Activated T-helper 1 cell treated with anti-CD3 and anti-CD28 coated beads, Interleukin-12 subunit alpha, Interleukin-12 subunit beta, Interleukin-2, Interleukin-4 antibody, amounts not matched to agents 30 ng/mL and 10 ng/mL and 1 ng/mL, durations not matched to agents 14 hours and 24 hours and 36 hours (primary cell): ENCODE measurements at regions not wholly inside any gene's neighbourhood (a gene's known extent, or its start where the extent isn't known, plus 50 kb on each side); places are given as distances from the start of the nearest gene placed in this dataset.
"Not testable (repeated sequence)": the region's sequence is repeated elsewhere in the genome, so short reads cannot be mapped to it uniquely, and the experiment has no call there.

Experiments used
- DNase-seq: peaks from one replicate; pipeline ENCODE4 v3.0.0; 2021; ENCODE audit warnings: low spot score
- H3K27ac Mint-ChIP-seq: one replicate; pipeline ENCODE4 v1.8.0; 2021; ENCODE audit warnings: mild to moderate bottlenecking, mixed read lengths
- H3K27me3 Mint-ChIP-seq: one replicate; pipeline ENCODE4 v1.8.0; 2022; ENCODE audit warnings: mild to moderate bottlenecking, moderate library complexity, mixed read lengths; ENCODE audit not compliant: insufficient read depth
- H3K36me3 Mint-ChIP-seq: one replicate; pipeline ENCODE4 v1.8.0; 2021; ENCODE audit warnings: low read depth, mixed read lengths
- H3K4me1 Mint-ChIP-seq: one replicate; pipeline ENCODE4 v1.8.0; 2021; ENCODE audit warnings: low read depth, mixed read lengths
- H3K4me3 Mint-ChIP-seq: one replicate; pipeline ENCODE4 v1.8.0; 2021; ENCODE audit warnings: mild to moderate bottlenecking, moderate library complexity, mixed read lengths
- H3K9me3 Mint-ChIP-seq: one replicate; pipeline ENCODE4 v1.8.0; 2021; ENCODE audit warnings: mixed read lengths
- intact Hi-C: fragments of 100-400 bp; cut with micrococcal nuclease; formaldehyde crosslinking; loops from one replicate; pipeline ENCODE4 v1.15.1; 2024

DNA sequence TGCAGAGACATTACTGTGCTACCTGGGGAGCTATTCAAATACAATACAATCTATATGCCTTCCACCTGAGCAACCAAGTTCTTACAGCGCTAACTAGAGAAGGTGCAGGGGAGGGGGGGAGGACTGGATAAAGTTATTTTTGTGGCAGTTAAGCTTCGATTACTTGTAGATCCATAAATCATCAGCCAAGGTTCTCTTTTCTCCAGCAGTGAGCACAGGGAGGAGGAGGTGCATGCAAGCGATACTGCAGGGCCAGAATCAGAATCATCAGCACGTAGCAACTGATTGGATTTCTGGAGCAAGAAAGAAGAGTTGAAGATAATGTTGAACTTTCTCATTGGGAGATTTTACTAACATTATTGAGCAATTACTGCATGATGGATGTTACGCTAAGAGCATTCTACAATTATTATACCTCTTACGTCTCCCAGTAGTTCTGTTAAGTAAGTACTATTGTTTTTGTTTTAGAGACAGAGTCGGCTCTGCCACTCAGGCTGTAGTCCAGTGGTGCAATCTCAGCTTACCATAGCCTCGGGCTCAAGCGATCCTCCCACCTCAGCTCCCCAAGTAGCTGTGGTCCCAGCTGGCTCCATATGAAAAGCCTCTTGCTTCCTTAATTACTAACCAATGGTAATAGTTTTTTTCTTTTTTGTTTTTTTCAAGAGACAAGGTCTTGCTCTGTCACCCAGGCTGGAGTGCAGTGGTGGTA is 74.6 kb upstream of the EEA1 start:
- no peak for DNase-seq
- peaks cover 7% of the 10 kb centered on the region for H3K4me1 Mint-ChIP-seq
- H3K27ac Mint-ChIP-seq = no peak overlapping the region
- H3K36me3 Mint-ChIP-seq = no peaks in the 10 kb centered on the region
- H3K4me3 Mint-ChIP-seq = no peak overlapping the region
- no peaks in the 10 kb centered on the region for H3K27me3 Mint-ChIP-seq
- no peaks in the 10 kb centered on the region for H3K9me3 Mint-ChIP-seq
- intact Hi-C loops = no loop called here

DNA sequence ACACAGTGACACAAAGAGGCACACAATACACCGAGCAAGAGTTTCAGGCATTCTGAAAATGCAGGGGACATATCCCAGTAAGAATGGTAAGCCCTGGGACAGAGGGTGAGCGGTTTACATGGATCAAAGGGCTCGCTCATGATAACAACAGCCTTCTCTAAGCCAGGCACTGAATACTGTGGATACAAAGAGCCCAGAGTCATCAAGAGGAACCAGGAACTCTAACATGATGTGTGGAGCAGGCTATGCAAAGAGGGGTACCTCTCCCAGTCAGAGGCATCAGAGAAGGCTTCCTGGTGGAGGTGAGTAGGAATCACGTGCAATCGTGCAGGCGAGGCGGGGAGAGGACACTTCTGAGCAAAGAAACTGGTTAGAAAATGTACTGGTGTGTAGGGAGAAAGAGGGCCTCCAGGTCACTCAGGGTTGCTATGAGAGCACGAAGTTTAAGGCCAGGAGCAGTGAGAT is 76.9 kb upstream of the EEA1 start:
- H3K4me1 Mint-ChIP-seq = peaks cover 7% of the 10 kb centered on the region
- DNase-seq = no peak

DNA sequence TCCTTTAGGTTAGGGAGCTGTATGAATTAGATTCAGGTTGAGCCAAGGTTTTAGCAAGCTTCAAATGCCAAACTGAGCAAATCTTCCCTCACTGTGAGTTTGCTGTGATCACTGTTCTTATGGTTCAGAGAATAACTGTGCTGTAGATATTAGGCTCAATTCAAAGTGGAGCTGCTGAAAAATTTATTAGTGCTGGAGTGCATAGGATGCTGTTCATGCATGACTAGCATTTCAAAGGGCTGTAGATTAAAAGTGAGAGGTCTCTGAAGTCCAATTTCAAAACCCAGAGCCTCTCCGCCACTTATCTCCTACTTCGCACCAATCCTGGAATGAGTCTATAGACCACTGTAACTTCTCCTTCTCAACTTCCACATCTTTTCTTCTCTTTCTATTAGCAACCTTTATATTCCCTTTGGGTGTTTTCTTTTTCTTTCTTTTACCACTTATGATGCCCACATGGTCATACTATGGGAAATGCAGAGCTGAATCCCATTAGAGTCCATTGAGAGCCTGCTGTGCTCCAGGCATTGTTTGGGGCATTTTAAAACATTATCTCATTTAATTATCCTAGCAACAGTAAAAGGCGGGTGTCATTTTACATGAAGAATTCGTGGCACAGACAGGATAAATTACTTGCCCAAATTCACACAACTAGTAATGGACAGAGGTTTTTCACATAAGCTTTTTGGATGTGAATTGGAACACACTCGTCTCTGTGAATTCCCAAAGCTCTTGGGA is 77.5 kb upstream of the EEA1 start:
- H3K27ac Mint-ChIP-seq = no peak overlapping the region
- no peaks in the 10 kb centered on the region for H3K36me3 Mint-ChIP-seq
- DNase-seq = no peak
- H3K27me3 Mint-ChIP-seq = no peaks in the 10 kb centered on the region
- H3K4me3 Mint-ChIP-seq = no peak overlapping the region
- intact Hi-C loops = no loop called here
- peaks cover 7% of the 10 kb centered on the region for H3K4me1 Mint-ChIP-seq
- H3K9me3 Mint-ChIP-seq = no peaks in the 10 kb centered on the region

More for the DNA sequence above, 76.9 kb upstream of the EEA1 start:
- Mint-ChIP-seq H3K4me3 (no peak overlapping the region), H3K36me3 (no peaks in the 10 kb centered on the region), H3K27ac (no peak overlapping the region), H3K27me3 (no peaks in the 10 kb centered on the region), H3K9me3 (no peaks in the 10 kb centered on the region)
- intact Hi-C loops = no loop called here

DNA sequence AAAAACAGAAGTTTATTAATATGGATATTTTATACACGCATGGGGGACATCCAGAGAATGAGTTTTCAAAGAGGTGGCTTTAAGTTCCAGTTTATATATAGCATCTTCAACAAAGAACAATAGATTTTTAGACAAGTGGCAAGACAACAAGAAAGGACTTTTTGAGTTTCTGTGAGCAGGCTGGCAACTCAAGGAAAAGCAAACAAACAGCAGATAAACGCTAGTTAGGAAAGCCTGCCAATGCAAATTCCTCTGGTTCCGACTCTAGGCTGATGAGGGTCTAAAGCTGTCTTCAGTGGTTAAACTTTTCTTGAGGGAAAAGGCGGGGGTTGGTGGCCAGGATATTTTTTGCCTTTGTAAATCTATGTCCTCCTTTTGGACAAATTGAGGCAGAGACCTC is 78.4 kb upstream of the EEA1 start:
- Mint-ChIP-seq H3K27me3 (no peaks in the 10 kb centered on the region), H3K4me3 (no peak overlapping the region), H3K36me3 (no peaks in the 10 kb centered on the region), H3K4me1 (peaks cover 7% of the 10 kb centered on the region), H3K27ac (no peak overlapping the region), H3K9me3 (no peaks in the 10 kb centered on the region)
- DNase-seq = no peak
- intact Hi-C loops = no loop called here

DNA sequence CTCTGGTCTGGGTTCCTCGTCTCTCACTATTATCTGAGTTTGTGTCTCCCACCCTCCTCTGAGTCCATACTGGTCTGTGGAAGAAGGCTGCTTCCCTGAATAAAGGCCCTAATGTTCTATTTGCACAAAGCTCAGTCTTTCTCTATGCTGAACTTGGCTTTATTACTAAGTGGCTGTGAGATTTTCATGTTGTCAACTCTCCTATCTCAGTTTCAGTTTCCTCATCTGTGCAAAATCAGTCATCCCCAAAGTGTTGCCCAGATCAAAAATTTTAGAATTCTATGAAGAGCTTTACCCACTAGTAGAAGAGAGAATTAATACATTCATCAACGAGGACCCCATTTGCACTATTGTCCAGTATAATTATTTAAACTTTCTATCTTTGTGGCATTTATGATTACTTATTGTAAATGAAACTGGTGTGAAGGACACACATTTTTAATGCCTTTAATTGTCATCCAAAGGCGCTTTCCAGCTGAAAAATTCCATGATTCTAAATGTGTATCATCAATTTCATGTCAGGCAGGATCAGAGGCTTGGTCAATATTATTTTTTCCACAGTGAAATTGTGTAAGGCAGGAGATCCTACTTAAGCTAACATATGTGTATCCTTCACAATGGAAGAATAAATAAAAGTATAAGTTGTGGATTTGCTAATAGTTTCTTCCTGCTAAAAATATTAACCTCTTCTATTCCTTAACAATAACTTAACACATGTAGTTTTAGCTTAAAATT is 79.1 kb upstream of the EEA1 start:
- intact Hi-C loops = no loop called here
- H3K36me3 Mint-ChIP-seq = no peaks in the 10 kb centered on the region
- H3K27me3 Mint-ChIP-seq = no peaks in the 10 kb centered on the region
- no peak overlapping the region for H3K27ac Mint-ChIP-seq
- no peak for DNase-seq
- H3K4me3 Mint-ChIP-seq = no peak overlapping the region
- no peaks in the 10 kb centered on the region for H3K9me3 Mint-ChIP-seq
- peaks cover 7% of the 10 kb centered on the region for H3K4me1 Mint-ChIP-seq

DNA sequence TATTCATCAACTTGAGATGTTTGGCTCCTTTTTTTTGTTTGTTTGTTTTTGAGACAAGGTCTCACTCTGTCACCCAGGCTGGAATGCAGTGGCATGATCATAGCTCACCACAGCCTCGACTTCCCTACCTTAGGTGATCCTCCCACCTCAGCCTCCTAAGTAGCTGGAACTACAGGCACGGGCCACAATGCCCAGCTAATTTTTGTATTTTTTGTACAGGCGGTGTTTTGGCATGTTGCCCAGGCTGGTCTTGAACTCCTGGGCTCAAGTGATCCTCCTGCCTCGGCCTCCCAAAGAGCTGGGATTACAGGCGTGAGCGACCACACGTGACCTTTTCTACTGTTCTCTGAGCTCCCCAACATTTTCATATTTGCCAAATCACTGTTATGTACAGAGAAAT is 79.8 kb upstream of the EEA1 start:
- not testable (repeated sequence) for H3K36me3 Mint-ChIP-seq, H3K4me3 Mint-ChIP-seq

DNA sequence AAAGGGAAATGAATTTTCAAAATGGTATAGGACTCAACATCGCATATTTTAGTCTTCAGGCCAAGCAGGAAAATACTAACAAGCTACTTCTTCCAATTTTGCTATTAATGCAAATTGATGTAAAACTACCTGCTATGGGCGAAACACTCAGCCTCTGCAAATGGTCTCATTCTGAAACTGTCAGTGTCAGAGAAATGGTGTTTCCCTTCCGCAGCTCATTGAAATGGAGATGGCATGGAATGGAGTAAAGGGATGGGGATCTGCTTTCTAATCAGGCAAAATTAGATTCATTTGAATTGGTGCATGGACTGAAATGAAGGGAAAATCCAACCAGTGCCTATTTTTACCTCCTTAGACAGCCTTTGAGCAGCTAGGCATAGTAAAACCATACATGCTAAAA is 80.4 kb upstream of the EEA1 start:
- no peak overlapping the region for H3K27ac Mint-ChIP-seq
- intact Hi-C loops = no loop called here
- H3K9me3 Mint-ChIP-seq = no peaks in the 10 kb centered on the region
- H3K27me3 Mint-ChIP-seq = no peaks in the 10 kb centered on the region
- H3K4me1 Mint-ChIP-seq = peaks cover 7% of the 10 kb centered on the region
- H3K4me3 Mint-ChIP-seq = no peak overlapping the region
- no peak for DNase-seq
- H3K36me3 Mint-ChIP-seq = no peaks in the 10 kb centered on the region

More for the DNA sequence above, 79.8 kb upstream of the EEA1 start:
- intact Hi-C loops, H3K4me1 Mint-ChIP-seq, DNase-seq, H3K9me3 Mint-ChIP-seq, H3K27me3 Mint-ChIP-seq, H3K27ac Mint-ChIP-seq: not testable (repeated sequence)

DNA sequence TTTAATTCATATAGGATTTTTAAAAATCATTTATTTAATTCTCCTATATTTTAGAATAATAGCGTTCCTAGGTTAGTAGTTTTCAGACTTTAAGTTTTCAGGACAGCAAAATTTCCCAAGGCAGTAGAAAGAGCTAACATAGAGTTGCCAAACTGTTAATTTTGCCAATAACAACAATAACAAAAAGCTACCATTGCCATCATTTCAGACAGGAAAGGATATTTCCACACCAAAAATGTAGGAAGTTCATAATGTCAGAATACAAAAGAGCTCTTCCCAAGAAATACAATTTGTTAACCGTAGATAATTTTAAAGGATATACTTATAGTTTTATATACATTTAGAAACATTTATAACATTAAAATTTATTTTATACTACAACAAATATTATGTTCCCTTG is 81.4 kb upstream of the EEA1 start:
- no peak overlapping the region for H3K27ac Mint-ChIP-seq
- no peaks in the 10 kb centered on the region for H3K36me3 Mint-ChIP-seq
- no peak for DNase-seq
- H3K9me3 Mint-ChIP-seq = no peaks in the 10 kb centered on the region
- intact Hi-C loops = no loop called here
- H3K27me3 Mint-ChIP-seq = no peaks in the 10 kb centered on the region
- no peak overlapping the region for H3K4me3 Mint-ChIP-seq
- H3K4me1 Mint-ChIP-seq = peaks cover 7% of the 10 kb centered on the region

DNA sequence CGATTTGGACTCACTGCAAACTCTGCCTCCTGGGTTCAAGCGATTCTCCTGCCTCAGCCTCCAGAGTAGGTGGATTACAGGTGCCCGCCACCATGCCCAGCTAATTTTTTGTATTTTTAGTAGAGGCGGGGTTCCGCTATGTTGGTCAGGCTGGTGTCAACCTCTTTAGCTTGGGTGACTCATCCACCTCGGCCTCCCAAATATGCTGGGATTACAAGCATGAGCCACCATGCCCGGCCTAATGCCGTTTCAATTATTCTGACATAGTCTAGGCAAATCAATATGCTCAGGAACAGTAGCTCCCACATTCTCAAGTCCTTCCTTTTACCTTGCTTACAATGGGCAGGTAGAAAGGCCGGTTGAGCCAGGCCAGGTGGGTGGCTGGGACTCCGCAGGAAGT is 82.0 kb upstream of the EEA1 start:
- peaks cover 7% of the 10 kb centered on the region for H3K4me1 Mint-ChIP-seq
- H3K27ac Mint-ChIP-seq = no peak overlapping the region
- DNase-seq = no peak
- no peak overlapping the region for H3K4me3 Mint-ChIP-seq
- no peaks in the 10 kb centered on the region for H3K9me3 Mint-ChIP-seq
- no peaks in the 10 kb centered on the region for H3K27me3 Mint-ChIP-seq
- no peaks in the 10 kb centered on the region for H3K36me3 Mint-ChIP-seq
- intact Hi-C loops = no loop called here

DNA sequence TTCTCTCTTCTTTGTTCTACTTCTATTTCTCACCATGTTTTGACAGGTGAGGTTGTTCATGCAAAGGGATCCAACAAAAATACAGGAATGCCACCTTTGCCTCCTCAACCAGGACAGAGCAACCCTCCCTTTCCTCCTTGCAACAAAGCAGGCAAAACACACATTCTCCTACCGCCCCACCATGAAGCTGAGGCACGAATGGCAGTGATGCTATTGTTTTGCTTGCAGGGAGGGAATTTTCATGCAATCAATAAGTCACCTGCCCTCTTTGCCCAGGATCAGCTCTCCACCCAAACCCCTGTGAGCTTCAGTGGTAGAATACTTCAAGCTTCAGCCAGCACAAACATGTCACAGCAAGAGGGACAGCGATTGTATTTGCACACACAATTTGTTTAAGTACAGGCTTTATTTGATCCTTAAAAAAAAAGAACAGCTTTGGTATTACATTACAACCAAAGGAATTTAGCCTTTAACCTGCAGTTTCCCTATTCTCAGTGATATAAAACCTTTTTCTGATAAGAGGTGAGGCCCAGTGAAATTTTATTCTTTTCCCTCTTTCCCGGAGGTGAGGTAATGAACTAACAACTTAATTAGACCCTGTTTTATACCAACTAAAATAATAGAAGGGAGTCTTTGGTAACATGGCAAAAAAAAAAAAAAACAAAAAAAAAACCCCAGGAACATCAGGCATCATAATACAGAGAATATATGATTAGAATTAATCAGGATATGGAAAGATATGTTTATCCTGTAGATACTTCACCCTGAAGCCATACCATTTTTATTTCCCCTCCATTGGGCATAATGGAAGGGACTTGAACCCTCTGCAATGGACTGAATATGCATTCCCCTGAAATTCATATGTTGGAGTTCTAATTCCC is 87.0 kb upstream of the EEA1 start:
- Mint-ChIP-seq H3K27me3 (no peaks in the 10 kb centered on the region), H3K9me3 (no peaks in the 10 kb centered on the region), H3K4me3 (no peak overlapping the region), H3K27ac (no peak overlapping the region), H3K36me3 (no peaks in the 10 kb centered on the region), H3K4me1 (no peaks in the 10 kb centered on the region)
- DNase-seq = no peak
- intact Hi-C loops = no loop called here

DNA sequence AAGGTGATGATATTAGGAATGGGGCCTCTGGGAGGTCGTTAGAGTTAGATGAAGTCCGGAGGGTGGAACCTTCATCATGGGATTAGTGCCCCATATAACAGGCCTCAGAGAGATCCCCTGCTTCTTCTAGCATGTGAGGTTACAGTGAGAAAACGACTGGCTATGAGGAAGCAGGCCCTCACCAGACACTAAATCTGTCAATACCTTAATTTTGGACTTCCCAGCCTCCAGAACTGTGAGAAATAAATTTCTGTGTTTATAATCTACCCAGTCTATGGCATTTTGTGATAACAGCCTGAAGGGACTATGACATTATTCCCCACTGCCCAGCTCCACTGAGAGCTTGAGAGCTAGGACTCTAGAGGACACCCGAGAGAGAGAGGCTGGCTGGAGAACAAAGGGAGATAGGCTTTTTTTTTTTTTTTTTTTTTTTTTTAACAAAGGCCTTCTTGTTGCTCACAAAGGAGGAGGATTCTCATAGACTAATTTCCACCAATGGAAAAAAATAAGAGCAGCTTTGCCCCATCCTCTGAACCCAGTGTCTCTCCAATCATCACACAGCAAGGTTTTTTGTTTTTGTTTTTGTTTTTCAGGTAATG is 87.8 kb upstream of the EEA1 start:
- Mint-ChIP-seq H3K36me3 (no peaks in the 10 kb centered on the region), H3K27ac (no peak overlapping the region), H3K27me3 (no peaks in the 10 kb centered on the region), H3K9me3 (no peaks in the 10 kb centered on the region), H3K4me1 (no peaks in the 10 kb centered on the region), H3K4me3 (no peak overlapping the region)
- DNase-seq = no peak
- intact Hi-C loops = no loop called here

DNA sequence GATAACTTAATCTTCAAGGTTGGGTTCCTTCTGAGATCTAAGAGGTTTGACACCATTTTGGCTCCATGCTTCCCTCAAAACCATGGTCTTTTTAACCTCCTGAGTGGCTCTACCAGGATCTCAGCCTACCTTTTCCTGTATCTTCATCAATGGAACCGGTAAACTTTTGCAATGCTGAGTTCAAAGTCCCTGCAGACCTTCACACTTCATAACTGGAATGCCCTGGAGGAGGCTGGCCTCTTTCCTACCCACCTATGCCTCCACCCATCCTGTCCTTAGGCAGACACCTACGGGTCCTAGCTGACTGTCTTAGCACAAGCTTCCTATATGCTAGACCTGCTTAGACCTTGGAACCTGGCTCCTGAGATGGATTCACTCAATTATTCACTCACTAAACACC is 89.5 kb upstream of the EEA1 start:
- no peaks in the 10 kb centered on the region for H3K4me1 Mint-ChIP-seq
- H3K9me3 Mint-ChIP-seq = no peaks in the 10 kb centered on the region
- H3K27me3 Mint-ChIP-seq = no peaks in the 10 kb centered on the region
- intact Hi-C loops = no loop called here
- no peak overlapping the region for H3K4me3 Mint-ChIP-seq
- DNase-seq = no peak
- no peaks in the 10 kb centered on the region for H3K36me3 Mint-ChIP-seq
- no peak overlapping the region for H3K27ac Mint-ChIP-seq
